GM12878 (cell line): ENCODE measurements at regions not wholly inside any gene's neighbourhood (a gene's known extent, or its start where the extent isn't known, plus 50 kb on each side); places are given as distances from the start of the nearest gene placed in this dataset.

Source experiments
- ATAC-seq: fragments of 200-7000 bp; cut with Tn5 transposase; 3 replicates; pipeline ENCODE4 v1.9.1; 2020; ENCODE audit warnings: mild to moderate bottlenecking, moderate library complexity
- BruUV-seq: library from RNA; stranded (reverse); fragments of 400-500 nt; replicated peaks from 2 replicates; lab custom pipeline; 2021; lab: Mats Ljungman, UMichigan
- CTCF ChIA-PET: fragments of 300-600 bp; sonication (Branson Sonifier 250); formaldehyde crosslinking; extraction: SDS; loops from one replicate; lab custom pipeline; 2021; ENCODE audit warnings: inconsistent platforms; lab: Yijun Ruan, JAX
- POLR2A ChIA-PET: fragments of 350-600 bp; formaldehyde crosslinking; extraction: SDS; loops from one replicate; lab custom pipeline; 2021; ENCODE audit warnings: inconsistent platforms; lab: Charles Lee
- RAD21 ChIA-PET: fragments of 300-600 bp; sonication (Branson Sonifier 250); formaldehyde crosslinking; loops from one replicate; lab custom pipeline; 2023; ENCODE audit warnings: antibody characterized with exemption; ENCODE audit not compliant: unreplicated experiment; lab: Charles Lee
- SMC1A ChIA-PET: fragments of 300-600 bp; sonication (Branson Sonifier 250); formaldehyde crosslinking; loops from one replicate; lab custom pipeline; 2023; ENCODE audit not compliant: unreplicated experiment, uncharacterized antibody; lab: Charles Lee
- DNase-seq: peaks from one replicate; pipeline ENCODE4 v3.0.0-alpha.2; 2011; ENCODE audit warnings: low read depth, low spot score
- FAIRE-seq: peaks from 3 replicates; lab custom pipeline; 2011; peaks lifted over from hg19 to GRCh38; lab: Jason Lieb, UNC
- H2AFZ ChIP-seq: 2 replicates; pipeline ENCODE4 v1.6.0; 2011; ENCODE audit warnings: low read depth, low read length, control low read depth; ENCODE audit not compliant: control insufficient read depth
- H3K27ac ChIP-seq: 2 replicates; pipeline ENCODE4 v1.5.1; 2011; ENCODE audit warnings: control low read depth; ENCODE audit not compliant: control insufficient read depth, insufficient read depth
- H3K27me3 ChIP-seq, 2 experiments: replicated peaks in 1 of 2; 2 replicates each; pipeline versions ENCODE4 v1.6.0 to v1.6.1; 2011; ENCODE audit warnings: low read length in 1 of 2; ENCODE audit not compliant: control insufficient read depth in 2 of 2, insufficient read depth in 2 of 2
- H3K36me3 ChIP-seq, 2 experiments: 2 replicates each; pipeline ENCODE4 v1.5.1; 2011; ENCODE audit warnings: low read length in 1 of 2; ENCODE audit not compliant: control insufficient read depth in 2 of 2, insufficient read depth in 2 of 2
- H3K4me1 ChIP-seq: 2 replicates; pipeline ENCODE4 v1.6.1; 2011; ENCODE audit warnings: mild to moderate bottlenecking, low read length, moderate library complexity, mixed read lengths; ENCODE audit not compliant: control insufficient read depth, insufficient read depth
- H3K4me2 ChIP-seq: 2 replicates; pipeline ENCODE4 v1.6.0; 2011; ENCODE audit warnings: control low read depth; ENCODE audit not compliant: control insufficient read depth, insufficient read depth
- H3K4me3 ChIP-seq: fragments of 200-600 bp; sonication (generic); 2 replicates; pipeline ENCODE4 v1.5.1; 2016
- H3K79me2 ChIP-seq: 2 replicates; pipeline ENCODE4 v1.6.0; 2011; ENCODE audit warnings: low read length; ENCODE audit not compliant: control insufficient read depth, insufficient read depth
- H3K9ac ChIP-seq: 2 replicates; pipeline ENCODE4 v1.8.0; 2011; ENCODE audit warnings: low read length, control low read depth, mixed read lengths; ENCODE audit not compliant: control insufficient read depth, insufficient read depth
- H3K9me3 ChIP-seq: replicated peaks from 3 replicates; pipeline ENCODE4 v1.5.1; 2011; ENCODE audit warnings: mild to moderate bottlenecking, low read length; ENCODE audit not compliant: control insufficient read depth, insufficient read depth
- H4K20me1 ChIP-seq: 2 replicates; pipeline ENCODE4 v1.6.0; 2011; ENCODE audit not compliant: control insufficient read depth, insufficient read depth
- BCLAF1 ChIP-seq: fragments of 450-650 bp; IDR thresholded peaks from 2 replicates; pipeline ENCODE4 v1.6.1; 2017; ENCODE audit warnings: antibody characterized with exemption, mild to moderate bottlenecking, moderate library complexity
- BHLHE40 ChIP-seq, 2 experiments: fragments of 450-650 bp in 1 of 2; IDR thresholded peaks; 2 replicates each; pipeline ENCODE4 v1.6.1; 2011 to 2017; ENCODE audit warnings: low read depth in 2 of 2, borderline replicate concordance in 1 of 2, improper control_type of control experiment in 1 of 2, low read length in 1 of 2, mild to moderate bottlenecking in 1 of 2
- EP300 ChIP-seq, 2 experiments: fragments of 150-350 bp in 1 of 2; IDR thresholded peaks; 2 replicates each; pipeline ENCODE4 v1.6.1; 2011 to 2012; ENCODE audit warnings: low read depth in 2 of 2, low read length in 2 of 2, borderline replicate concordance in 1 of 2, improper control_type of control experiment in 1 of 2, inconsistent platforms in 1 of 2; ENCODE audit not compliant: control insufficient read depth in 1 of 2
- ESRRA ChIP-seq: IDR thresholded peaks from 2 replicates; pipeline ENCODE4 v1.6.1; 2012; ENCODE audit warnings: mild to moderate bottlenecking, low read length, improper control_type of control experiment
- HDAC6 ChIP-seq: fragments of 200-600 bp; sonication (generic); IDR thresholded peaks from one replicate; pipeline ENCODE4 v1.8.0; 2017; ENCODE audit warnings: antibody characterized with exemption; ENCODE audit not compliant: unreplicated experiment
- LARP7 ChIP-seq: fragments of 450-650 bp; IDR thresholded peaks from 2 replicates; pipeline ENCODE4 v1.6.1; 2017; ENCODE audit warnings: mild to moderate bottlenecking
- MXI1 ChIP-seq: fragments of 150-350 bp; IDR thresholded peaks from 2 replicates; pipeline ENCODE4 v1.6.1; 2011; ENCODE audit warnings: low read depth, mild to moderate bottlenecking, inconsistent platforms, low read length, improper control_type of control experiment
- SMC3 ChIP-seq: IDR thresholded peaks from 2 replicates; pipeline ENCODE4 v1.6.1; 2011; ENCODE audit warnings: low read length, improper control_type of control experiment, borderline replicate concordance
- SP1 ChIP-seq: IDR thresholded peaks from one replicate; pipeline ENCODE4 v1.6.1; 2011; ENCODE audit warnings: low read depth, low read length
- whole genome bisulfite sequencing: methylation state at CpG from one replicate; pipeline ENCODE4 v1.1.6; 2016; ENCODE audit warnings: low lambda C conversion rate; ENCODE audit not compliant: insufficient replicate concordance, insufficient coverage; ENCODE audit errors: missing lambda C conversion rate; 5-methylcytosine and 5-hydroxymethylcytosine counted together
- in situ Hi-C: fragments of 300-500 bp; cut with MboI; formaldehyde crosslinking; loops from 9 replicates; pipeline ENCODE4 v1.14.3; 2018; ENCODE audit warnings: mixed read lengths
- intact Hi-C: fragments of 100-400 bp; cut with micrococcal nuclease; formaldehyde crosslinking; loops from one replicate; pipeline ENCODE4 v1.14.2; 2022; ENCODE audit not compliant: unreplicated experiment

DNA sequence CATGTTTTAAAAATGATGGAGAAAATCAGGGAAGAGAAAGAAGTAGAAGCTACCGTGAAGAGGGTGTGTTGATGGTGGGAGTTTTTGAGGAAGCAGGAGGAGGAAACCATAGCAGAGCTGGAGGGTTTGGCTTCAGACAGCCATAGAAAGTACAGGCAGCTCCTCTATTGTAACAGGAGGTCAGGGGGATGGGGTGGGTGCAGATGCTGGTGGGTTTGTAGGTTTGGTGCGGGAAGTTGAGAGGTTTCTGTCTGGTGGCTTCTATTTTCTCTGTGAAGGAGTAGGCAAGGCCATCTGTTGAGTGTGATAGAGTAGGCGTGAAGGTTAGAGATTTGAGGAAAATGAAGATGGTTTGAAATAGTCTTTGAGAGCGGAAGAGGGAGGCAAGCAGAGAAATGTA is 97.7 kb upstream of the TBC1D5 start:
- CTCF ChIA-PET, result interaction anchor here (0.5 to 5.7 kb wide), 35 partner anchors 8 to 1239 kb away, joined by 3 to 120 read pairs (median 8); partner anchors contain the start of gene TBC1D5
- SMC1A ChIA-PET, result interaction anchor here (1.2 to 4.9 kb wide), 14 partner anchors 12 to 645 kb away, joined by 3 to 61 read pairs (median 6); no protein-coding TSS in a partner anchor
- RAD21 ChIA-PET, result interaction anchor here (0.9 to 5.0 kb wide), 7 partner anchors 40 to 416 kb away, joined by 3 to 61 read pairs (median 17); no protein-coding TSS in a partner anchor
- ATAC-seq (no peak; the same call in 2 of the 3 replicates), DNase-seq (no peak), FAIRE-seq (no peak)
- intact Hi-C loops, result loop anchor here (2.0 to 5.0 kb wide), 4 partner anchors 99 to 581 kb away; no protein-coding TSS in a partner anchor
- Histone ChIP-seq H3K9ac (no peak overlapping the region), H3K27me3 (no peaks in the 10 kb centered on the region), H3K4me3 (no peak overlapping the region), H3K36me3 (no peaks in the 10 kb centered on the region), H3K27ac (no peak overlapping the region), H3K4me2 (no peak overlapping the region), H3K79me2 (no peaks in the 10 kb centered on the region), H3K9me3 (no peaks in the 10 kb centered on the region), H3K4me1 (no peaks in the 10 kb centered on the region), H4K20me1 (no peaks in the 10 kb centered on the region), H2AFZ (no peak overlapping the region)
- no TSS peak for BruUV-seq
- in situ Hi-C loops, result loop anchor here (25.0 kb wide), 1 partner anchor 1228 kb away; the partner anchor contains the start of gene DAZL
- no peak for TF ChIP-seq SMC3
- TF ChIP-seq EP300 (IDR thresholded peaks at IDR 0.05; ENCODE audit: borderline replicate concordance in 1 of 2, control insufficient read depth in 1 of 2, low read depth in 2 of 2, low read length in 2 of 2), result no peak
- no peak for TF ChIP-seq LARP7
- no peak for TF ChIP-seq HDAC6
- no peak for TF ChIP-seq BCLAF1
- TF ChIP-seq ESRRA, result no peak
- no peak for TF ChIP-seq MXI1
- TF ChIP-seq SP1, result no peak
- TF ChIP-seq BHLHE40 (IDR thresholded peaks at IDR 0.05; ENCODE audit: borderline replicate concordance in 1 of 2, low read depth in 2 of 2, low read length in 1 of 2), result no peak
- POLR2A ChIA-PET, result no interaction called here
- 90% methylated on average over 4 of the region's 4 CpGs for WGBS
